GM18867 (cell line): ENCODE measurements at regions not wholly inside any gene's neighbourhood (a gene's known extent, or its start where the extent isn't known, plus 50 kb on each side); places are given as distances from the start of the nearest gene placed in this dataset.
A peak's percentile ranks its signal among the peaks of the same experiment; 100 is the strongest.

Experiments
- ATAC-seq: cut with Tn5 transposase; IDR thresholded peaks from one replicate; pipeline ENCODE4 v1.9.1; 2021; ENCODE audit warnings: mild to moderate bottlenecking, moderate library complexity; ENCODE audit not compliant: unreplicated experiment

DNA sequence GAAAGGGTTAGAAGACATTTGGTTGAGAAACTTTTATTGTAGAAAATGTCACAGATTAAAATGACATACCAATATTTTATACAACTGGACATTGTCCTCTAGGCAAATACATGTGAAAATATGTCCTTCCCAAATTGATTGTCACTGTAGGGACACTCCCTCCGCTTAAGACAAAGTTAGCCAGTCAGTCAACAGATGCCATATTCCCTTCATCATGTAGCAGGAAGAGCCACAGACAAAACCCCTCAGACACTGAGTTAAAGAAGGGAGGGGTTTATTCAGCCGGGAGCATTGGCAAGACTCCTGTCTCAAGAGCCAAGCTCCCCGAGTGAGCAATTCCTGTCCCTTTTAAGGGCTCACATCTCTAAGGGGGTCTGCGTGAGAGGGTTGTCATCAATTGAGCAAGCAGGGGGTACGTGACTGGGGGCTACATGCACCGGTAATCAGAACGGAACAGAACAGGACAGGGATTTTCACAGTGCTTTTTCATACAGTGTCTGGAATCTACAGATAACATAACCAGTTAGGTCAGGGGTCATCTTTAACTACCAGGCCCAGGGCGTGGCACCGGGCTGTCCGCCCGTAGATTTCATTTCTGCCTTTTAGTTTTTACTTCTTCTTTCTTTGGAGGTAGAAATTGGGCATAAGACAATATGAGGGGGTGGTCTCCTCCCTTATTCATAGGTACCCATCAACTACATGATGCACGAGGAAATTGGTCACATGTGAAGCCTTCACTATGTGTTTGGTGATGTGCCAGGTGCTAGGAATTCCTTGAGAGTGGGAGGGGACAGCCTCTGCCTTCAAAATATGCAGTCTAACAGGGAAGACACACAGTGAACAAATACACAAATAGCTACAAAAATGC, 155.7 kb upstream of the CDYL start:
- ATAC-seq, result no peak

DNA sequence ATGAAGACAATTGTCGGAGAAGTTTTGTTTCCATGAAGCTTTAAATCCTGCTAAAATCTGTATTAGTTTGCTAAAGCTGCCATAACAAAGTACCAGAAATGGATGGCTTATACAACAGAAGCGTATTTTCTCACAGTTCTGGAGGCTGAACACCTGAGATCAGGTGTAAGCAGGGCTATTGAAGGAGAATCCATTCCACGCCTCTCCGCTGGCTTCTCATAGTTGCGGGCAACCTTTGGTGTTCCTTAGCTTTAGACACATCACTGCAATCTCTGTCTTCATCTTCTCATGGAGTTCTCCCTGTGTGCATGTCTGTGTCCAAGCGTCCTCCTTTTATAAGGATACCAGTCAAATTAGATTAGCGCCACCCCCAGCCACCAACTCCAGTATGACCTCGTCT, 159.9 kb upstream of the CDYL start:
- no peak for ATAC-seq

DNA sequence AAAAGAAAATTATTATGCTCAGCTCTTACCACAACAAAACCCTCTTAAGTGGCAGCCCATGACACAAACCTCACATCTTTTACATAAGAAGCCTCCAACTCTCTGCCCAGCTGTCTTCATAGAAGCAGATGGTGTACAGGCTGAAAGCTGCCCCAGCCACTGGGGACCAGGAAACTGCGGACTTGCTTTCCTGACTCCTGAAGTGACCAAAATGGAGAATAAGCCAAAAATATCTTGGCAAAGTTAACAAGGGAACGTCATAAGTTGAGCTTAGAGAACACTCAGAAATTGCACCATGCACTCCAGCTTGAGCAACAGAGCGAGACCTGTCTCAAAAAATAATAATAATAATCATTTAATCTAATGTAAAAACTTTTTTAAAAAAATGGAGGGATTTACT, 160.3 kb upstream of the CDYL start:
- ATAC-seq, result no peak

DNA sequence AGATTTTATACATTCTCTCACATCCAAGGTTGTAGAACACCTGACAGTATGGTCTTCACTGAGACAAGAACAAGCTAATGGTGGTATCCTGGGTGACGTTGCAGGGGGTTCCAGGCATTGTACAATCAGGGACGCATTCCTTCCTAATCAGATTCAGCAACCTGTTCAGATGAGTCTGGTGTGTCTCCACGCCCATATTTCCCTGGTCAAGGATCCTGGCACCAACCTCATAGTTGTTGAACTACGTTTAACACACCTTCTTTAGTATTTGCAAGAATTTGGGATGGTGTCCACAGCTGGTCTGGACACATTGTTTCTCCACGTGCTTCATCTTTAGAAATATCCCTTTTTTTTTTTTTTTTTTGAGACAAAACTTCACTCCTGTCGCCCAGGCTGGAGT, 161.0 kb upstream of the CDYL start:
- no peak for ATAC-seq

DNA sequence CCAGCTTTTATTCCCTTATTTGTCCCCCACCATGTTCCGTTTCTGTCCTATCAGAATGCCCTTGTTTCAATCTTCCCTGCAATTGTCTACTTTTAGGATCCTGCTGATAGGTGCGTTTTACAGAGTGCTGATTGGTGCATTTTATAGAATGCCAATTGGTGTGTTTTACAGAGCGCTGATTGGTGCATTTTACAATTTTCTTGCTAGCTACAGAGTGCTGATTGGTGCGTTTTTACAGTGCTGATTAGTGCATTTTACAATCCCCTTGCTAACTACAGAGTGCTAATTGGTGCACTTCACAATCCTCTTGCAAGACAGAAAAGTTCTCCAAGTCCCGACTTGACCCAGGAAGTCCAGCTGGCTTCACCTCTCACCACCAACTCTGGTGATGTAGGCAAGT, 161.6 kb upstream of the CDYL start:
- no peak for ATAC-seq

DNA sequence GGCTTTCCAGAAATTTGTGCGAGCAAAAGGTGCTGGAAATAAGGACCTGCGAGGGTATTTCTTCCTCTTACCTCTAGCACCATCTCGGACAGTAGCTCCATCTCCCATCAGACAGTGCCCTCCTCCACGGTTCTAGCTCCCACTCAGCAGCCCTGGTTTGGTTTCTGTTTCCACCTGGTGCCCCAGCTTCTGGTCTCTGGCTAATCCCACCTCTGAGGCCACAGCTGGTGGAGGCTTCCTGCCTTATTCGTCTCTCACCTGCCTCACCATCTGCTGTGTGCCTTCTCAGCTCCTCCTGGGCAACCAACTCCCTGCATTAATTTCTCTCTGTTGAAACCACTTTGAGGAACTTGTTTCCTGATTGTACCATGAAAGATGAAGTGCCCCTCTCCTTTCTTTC, 162.4 kb upstream of the CDYL start:
- ATAC-seq, result no peak

DNA sequence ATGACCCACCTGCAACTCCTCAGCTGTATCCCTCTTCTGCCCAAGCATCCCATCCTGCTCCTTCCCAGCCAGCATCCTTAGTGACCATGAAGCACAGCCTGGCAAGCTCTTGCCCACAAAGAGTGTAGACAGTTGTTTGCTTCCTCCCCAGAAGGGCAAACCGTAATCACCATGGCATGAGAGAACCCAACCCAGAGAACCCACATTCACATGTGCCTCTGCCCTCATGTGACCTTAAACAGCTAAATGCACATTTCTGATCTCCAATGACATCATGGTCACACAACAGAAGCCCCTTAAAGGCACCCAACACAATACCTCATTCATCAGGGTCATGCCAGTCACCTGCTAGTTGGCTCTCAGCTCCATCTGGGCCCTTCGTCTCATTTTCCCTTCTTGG, 162.8 kb upstream of the CDYL start:
- ATAC-seq, result no peak

DNA sequence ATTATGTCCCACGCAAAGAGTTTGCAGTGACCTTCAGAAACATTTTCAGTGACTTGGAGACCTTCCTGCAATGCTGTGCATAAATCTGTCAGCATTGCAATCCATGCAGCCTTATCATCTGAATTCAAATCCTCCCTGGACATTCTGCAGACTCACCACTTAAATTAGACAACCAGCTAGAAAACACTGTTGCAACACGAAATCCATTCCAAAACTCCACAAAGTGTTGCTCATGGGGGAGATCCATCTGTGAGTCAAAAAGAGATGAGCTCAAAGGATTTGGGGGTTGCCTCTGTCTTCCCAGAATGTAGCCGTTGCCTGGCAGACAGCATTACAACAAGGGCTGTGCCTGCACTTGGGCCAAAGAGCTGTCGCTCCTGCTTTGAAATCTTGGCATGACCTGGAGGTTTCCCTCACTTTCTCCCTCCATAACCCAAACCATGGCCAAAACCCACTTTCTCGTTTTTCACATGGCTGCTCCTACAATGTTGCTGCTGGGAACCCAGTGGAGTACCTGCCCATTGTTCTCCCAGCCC, 163.5 kb upstream of the CDYL start:
- no peak for ATAC-seq

DNA sequence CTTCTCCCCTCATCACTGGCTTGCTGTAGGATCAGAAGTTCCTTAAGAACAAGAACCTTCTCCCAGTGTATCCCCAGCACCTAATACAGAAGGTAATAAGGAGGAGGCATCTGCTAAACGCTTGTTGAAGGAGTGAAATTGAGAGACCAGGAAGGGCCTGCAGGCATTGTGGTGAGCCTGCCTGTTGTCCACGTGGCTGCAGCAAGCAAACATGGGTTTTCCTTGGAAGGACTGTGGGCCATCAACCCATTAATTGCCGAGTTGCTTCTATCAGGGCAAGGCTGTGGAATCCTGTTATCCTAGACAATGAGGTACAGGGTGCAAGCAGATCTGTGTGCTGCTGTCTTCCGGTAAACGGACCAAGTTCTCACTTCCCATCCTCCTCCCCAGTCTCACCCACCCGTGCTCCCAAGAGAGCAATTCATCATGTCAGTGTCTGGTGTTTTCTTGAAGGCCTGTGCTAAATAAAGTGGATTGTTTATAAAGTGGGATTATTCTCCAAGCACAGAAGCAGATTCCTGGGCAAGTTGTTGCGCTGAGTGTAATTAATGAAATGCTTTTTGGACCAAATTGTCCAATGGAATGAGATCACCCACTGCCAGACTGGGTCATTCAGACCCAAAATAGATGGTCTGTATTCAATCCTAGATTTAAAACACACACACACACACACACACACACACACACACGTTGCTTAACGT, 164.6 kb upstream of the CDYL start:
- no peak for ATAC-seq

DNA sequence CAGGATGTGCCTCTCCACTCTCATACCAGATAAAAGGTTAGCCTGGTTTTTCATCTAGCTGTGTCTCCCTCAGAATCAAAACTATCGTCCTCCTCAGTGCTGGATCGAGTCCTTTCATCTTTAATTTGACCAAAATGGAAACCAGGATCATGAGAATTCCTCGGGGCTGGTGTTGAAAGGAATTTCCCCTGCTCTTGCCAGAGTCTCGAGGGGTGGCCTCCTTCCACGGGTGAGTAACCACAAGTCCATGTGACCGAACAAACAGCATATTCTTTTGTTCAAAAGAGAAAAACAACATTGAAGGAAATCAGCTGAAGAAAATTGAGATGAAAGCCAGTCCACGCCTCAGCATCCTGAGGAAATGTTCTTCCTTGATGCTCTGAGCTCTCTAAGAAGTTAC, 165.9 kb upstream of the CDYL start:
- no peak for ATAC-seq

DNA sequence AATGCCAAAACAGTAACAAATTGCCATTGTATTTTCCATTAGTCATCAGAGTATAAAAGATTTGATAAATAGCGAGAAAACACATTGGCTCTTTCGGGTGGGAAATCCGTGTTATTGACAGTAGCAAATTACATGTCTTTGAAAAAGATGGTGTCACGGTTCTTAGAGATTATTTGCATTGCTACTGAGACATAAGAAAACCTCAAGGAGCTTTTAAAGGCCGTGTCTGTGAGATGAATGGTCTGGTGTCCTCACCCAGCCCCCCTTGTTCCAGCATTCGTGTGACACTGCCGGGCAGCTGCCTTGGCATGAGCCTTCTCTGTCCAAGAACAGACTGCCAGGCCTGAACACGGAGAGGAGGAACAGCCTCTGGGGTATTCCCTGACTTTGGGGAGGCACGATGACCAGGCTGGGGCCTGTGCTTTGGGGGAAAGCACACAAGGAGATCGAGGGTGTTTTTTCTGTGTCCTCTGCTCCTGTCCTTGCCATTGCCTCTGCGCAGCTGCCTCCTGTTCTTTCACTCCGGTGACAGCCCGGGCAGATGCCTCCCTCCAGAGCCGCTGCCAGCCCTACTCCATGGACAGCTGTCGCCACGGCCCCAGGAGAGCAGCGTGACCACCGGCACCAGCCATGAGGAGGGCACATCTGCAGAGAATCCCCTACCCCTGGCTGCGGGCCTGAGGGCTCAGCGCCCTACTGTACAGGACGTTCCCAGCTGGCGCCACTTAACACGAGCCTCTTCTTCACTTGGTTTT, 167.7 kb upstream of the CDYL start:
- ATAC-seq, result no peak

DNA sequence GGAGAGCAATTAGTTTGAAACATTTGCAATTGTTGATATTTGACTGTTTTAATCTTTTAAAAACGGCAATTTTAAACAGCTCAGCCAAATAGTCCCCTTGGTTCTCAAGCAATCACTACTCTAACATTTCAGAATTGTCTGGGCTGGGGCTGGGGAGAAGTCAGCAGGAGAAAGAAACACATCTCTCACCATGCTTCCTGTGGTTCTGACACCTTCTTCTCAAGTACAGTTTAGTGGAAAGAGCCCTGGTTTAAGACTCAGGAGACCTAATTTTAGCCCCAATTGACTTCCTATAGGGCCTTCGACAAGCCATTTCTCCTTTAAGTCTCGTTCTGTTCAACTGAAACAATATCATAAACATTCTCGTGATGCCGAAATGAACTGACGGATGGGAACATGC, 168.4 kb upstream of the CDYL start:
- ATAC-seq, result peak; percentile 56

DNA sequence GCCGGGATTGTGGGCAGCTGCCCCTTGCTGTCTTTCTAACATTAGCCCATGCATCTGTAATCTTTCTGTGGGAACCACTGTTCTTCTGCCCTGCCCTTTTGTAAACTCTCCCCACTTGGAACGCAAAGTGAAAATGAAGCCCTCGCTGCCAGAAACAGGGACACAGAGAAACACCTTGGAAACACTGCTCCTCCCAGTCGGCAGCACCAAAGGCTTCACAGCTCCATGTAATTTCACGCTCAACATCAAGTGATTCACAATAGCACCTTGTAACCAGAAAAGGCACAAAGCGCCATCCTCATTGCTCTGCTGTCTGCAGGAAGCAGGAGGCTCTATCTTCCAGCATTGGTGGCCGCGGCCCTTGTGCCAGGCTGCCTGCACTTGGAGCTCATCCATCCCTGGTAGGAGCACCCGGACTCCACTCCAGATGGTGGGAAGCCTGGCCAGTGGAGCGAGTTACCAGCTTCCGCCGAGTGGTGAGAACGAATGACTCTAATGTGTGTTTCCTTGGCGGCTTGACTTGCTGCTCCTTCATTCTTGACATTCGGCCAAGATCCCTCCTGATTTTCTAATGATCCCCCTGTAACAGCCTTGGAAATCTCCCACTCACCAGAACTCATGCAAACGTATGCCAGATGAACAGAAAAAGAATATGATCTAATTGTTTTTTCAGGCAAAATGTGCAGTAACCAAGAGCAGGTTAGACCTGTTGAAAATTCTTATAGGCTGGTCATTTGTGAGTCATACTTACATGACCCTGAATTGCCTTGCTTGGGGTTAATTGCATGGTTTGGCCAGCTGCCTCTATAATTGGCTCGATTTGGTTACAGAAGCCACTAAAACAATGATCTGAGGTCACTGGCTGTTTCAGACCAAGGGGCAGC, 169.1 kb upstream of the CDYL start:
- ATAC-seq, result no peak

DNA sequence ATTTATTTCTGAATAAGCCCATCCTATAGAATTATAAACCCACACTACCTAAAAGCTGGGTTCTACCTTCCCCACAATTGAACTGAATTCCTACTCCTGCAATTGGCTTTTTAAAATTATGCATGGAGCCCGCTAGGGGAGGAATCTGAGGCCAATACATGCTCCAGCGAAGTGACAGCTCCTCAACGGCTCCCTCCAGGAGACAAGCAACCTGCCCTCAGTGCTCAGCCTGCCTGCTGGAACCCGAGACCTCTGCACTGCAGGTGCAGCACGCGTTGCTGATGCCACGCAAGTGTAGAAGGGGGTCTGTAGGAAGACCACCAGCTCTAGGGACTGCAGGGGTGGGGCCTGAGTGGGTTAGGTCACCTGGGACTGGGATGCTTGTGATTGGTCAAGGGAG, 170.2 kb upstream of the CDYL start:
- no peak for ATAC-seq

DNA sequence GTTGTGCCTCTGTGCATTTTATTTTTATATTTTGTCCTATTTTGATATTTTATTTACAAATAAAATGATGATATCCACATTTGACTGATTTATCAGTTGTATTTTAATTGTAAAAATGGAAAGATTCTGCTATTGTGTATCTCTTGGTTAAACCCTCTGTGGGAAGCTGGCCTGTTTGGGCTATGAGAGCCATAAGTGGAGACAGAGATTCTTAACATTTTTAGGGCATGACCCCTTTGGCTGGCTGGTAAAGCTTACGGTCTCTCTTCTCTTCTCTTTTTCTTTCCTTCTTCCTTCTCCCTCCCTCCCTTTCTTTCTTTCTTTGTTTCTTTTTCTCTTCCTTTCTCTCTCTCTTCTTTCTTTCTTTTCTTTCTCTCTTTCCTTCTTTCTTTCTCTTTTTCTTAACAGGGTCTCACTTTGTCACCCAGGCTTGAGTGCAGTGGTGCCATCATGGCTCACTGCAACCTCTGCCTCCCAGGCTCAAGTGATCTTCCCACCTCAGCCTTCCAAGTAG, 172.3 kb upstream of the CDYL start:
- no peak for ATAC-seq

DNA sequence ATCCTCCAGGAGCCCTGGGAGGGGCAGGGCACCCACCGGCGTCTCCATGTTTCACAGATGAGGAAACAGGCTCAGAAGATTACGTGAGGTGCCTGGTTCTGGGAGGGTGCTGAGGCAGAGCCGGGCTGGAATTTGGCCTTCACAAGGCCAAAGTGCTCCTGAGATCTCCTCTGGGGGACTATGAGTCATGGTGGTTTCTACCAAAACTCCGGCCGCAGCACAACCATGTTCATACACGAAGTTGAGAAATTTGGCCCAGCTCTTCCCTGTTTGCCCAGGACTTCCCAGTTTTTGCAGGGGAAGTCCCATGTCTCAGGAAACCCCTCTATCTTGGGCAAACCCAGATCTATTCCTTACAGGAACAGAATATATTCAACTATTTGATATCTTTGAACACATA, 172.9 kb upstream of the CDYL start:
- ATAC-seq, result no peak

DNA sequence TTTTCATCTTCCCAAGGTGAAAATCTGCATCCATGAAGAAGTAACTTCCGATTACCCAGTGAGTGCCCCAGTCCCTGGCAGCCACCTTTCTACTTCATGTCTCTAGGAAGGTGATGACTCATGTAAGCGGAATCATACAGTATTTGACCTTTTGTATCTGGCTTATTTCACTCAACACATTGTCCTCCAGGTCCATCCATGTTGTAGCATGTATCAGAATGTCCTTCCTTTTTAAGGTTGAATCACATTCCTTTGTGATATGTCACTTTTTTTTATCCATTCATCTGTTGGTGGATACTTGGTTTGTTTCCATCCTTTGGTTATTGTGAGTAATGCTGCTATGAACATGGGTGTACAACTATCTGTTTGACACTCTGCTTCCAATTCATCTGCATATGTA, 176.3 kb upstream of the CDYL start:
- no peak for ATAC-seq

DNA sequence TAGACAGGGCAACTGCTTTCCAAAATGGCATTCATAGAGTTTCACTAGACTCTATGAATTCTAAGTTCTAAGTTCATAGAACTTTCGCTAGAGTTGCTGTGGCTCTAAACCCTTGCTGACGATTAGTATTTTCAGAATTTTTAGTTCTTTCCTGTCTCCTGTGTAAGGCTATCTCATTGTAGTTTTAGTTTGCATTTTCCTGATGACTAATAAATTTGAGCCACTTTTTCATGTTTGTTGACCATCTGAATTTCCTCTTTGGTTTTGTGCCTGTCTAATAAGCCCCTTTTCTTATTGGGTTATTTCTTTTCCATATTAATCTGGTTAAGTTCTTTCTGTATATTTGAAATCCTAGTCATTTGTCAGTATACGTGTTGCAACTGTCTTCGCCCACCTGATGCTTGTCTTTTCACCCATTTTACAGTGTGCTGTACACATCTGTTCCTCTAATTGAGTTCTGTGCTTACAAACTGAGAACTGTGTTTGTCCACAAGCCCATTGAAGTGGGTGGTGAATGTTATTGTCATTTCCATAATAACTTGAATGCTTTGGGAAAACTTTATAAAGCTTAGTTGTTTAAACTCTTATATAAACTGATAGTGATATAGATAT, 177.7 kb upstream of the CDYL start:
- no peak for ATAC-seq

DNA sequence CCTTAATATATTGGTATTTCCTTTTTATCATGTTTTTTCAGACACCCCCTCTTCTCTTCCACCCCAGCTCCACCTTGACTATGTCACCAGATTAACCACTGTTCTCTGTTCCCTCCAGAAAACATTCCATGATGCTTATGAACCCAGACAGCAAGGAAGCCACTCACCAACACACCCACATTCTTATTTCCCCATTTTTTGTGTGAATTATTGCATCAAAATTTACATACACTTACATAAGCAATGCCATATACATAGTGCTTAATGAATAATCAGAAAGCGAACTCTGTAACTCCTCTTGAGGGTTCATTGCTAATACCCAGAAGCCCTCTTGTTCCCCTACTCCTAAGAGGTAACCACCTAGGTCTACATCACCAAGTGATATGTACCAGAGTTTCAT, 182.3 kb upstream of the CDYL start:
- no peak for ATAC-seq

DNA sequence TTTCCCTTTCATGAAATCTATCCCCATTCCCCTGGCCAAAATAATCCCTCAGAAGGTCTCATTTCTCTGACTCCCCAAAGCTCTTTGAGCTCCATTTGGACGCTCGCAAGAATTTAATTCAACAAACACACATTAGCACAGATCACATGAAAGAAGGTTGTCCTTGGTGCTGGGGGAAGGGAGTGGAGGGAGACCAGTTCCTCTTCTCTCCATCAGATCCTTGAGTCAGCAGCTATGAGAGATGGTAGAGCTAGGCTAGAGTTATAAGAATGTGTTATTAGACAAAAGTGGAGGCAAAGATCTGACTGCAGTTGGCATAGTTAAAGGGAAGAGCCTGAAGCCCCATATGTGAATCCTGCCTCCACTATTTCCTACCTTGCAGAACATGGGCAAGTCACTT, 184.2 kb upstream of the CDYL start:
- no peak for ATAC-seq
